SKM-1 treated with dmso at 0.1 percent for 144 hours (cell line): ENCODE measurements at regions not wholly inside any gene's neighbourhood (a gene's known extent, or its start where the extent isn't known, plus 50 kb on each side); places are given as distances from the start of the nearest gene placed in this dataset.
"Not testable (repeated sequence)": the region's sequence is repeated elsewhere in the genome, so short reads cannot be mapped to it uniquely, and the experiment has no call there.

Experiments used
- DNase-seq: peaks from one replicate; lab custom pipeline; 2025; ENCODE audit not compliant: unreplicated experiment; lab: John Stamatoyannopoulos, UW

GRCh38 chr6:154920495-154921200 lies 74.5 kb upstream of the TIAM2 start:
- no peak for DNase-seq

GRCh38 chr6:154921482-154921881 lies 73.6 kb upstream of the TIAM2 start:
- peak; percentile 70 for DNase-seq

- DNase-seq = no peak
These were observed 71.8 kb upstream of the TIAM2 start for GRCh38 chr6:154923199-154923869.

GRCh38 chr6:154925130-154925529 lies 70.0 kb upstream of the TIAM2 start:
- DNase-seq = no peak

- DNase-seq = no peak
These were observed 68.7 kb upstream of the TIAM2 start for GRCh38 chr6:154926366-154926765.

GRCh38 chr6:154928325-154928922 lies 66.7 kb upstream of the TIAM2 start:
- peak; percentile 45 for DNase-seq

- DNase-seq = no peak
These were observed 64.7 kb upstream of the TIAM2 start for GRCh38 chr6:154930451-154930851.

- DNase-seq = peak; percentile 64
These were observed 63.2 kb upstream of the TIAM2 start for GRCh38 chr6:154931711-154932424.

GRCh38 chr6:154932515-154933027 lies 62.5 kb upstream of the TIAM2 start:
- no peak for DNase-seq

GRCh38 chr6:154933181-154933827 lies 61.8 kb upstream of the TIAM2 start:
- DNase-seq = no peak

GRCh38 chr6:154937306-154938220 lies 57.6 kb upstream of the TIAM2 start:
- no peak for DNase-seq

GRCh38 chr6:154938221-154938580 lies 56.9 kb upstream of the TIAM2 start:
- DNase-seq = no peak

GRCh38 chr6:154938727-154939285 lies 56.3 kb upstream of the TIAM2 start:
- DNase-seq = not testable (repeated sequence)

- no peak for DNase-seq
These were observed 52.3 kb upstream of the TIAM2 start for GRCh38 chr6:154942770-154943169.

GRCh38 chr6:154945271-154945890 lies 49.7 kb upstream of the TIAM2 start:
- no peak for DNase-seq
